ENCODE measurements at regions not wholly inside any gene's neighbourhood (a gene's known extent, or its start where the extent isn't known, plus 50 kb on each side); places are given as distances from the start of the nearest gene placed in this dataset.

- DNase-seq, result no peak
- Histone ChIP-seq H3K36me3 (replicated peaks in 1 of 2) (no peaks in the 10 kb centered on the region), H3K4me3 (no peak overlapping the region), H3K27ac (no peak overlapping the region), H3K4me1 (replicated peaks in 1 of 2) (no peaks in the 10 kb centered on the region), H3K27me3 (no peaks in the 10 kb centered on the region), H3K9me3 (replicated peaks in 1 of 3) (no peaks in the 10 kb centered on the region)
- intact Hi-C loops (cut with DNase I), result no loop called here
- TF ChIP-seq POLR2A (IDR thresholded peaks at IDR 0.05) (no peak), CTCF (IDR thresholded peaks at IDR 0.05) (no peak)
- WGBS, 4 donors, result 63 to 71% (median 67%) methylated on average over 3 of the region's 3 CpGs
These were observed 1135.0 kb downstream of the GALC start for GRCh38 chr14:86858031-86858430.

- H3K4me3 ChIP-seq, result no peak overlapping the region
- H3K27ac ChIP-seq, result no peak overlapping the region
- TF ChIP-seq CTCF (IDR thresholded peaks at IDR 0.05), result no peak
- TF ChIP-seq POLR2A (IDR thresholded peaks at IDR 0.05), result no peak
- H3K27me3 ChIP-seq, result no peaks in the 10 kb centered on the region
- WGBS, 4 donors, result 55 to 60% (median 57%) methylated on average over 5 of the region's 5 CpGs
- intact Hi-C loops (cut with DNase I), result no loop called here
- no peaks in the 10 kb centered on the region for H3K36me3 ChIP-seq (replicated peaks in 1 of 2)
- no peaks in the 10 kb centered on the region for H3K4me1 ChIP-seq (replicated peaks in 1 of 2)
- H3K9me3 ChIP-seq (replicated peaks in 1 of 3), result no peaks in the 10 kb centered on the region
- DNase-seq, result no peak
These were observed 1140.5 kb downstream of the GALC start for GRCh38 chr14:86852530-86852929.

- Histone ChIP-seq H3K36me3 (replicated peaks in 1 of 2) (no peaks in the 10 kb centered on the region), H3K4me3 (no peak overlapping the region), H3K4me1 (replicated peaks in 1 of 2) (no peaks in the 10 kb centered on the region), H3K27ac (no peak overlapping the region), H3K9me3 (replicated peaks in 1 of 3) (peaks cover 0 to 4% (median 0%) of the 10 kb centered on the region in 3 donors), H3K27me3 (no peaks in the 10 kb centered on the region)
- intact Hi-C loops (cut with DNase I), result no loop called here
- DNase-seq, result no peak
- 22 to 50% (median 31%) methylated on average over 3 of the region's 3 CpGs for WGBS, 4 donors
- TF ChIP-seq CTCF (IDR thresholded peaks at IDR 0.05), result no peak
- no peak for TF ChIP-seq POLR2A (IDR thresholded peaks at IDR 0.05)
These were observed 1145.8 kb downstream of the GALC start for GRCh38 chr14:86847140-86847539.

GRCh38 chr14:86838363-86838762 is 1154.6 kb downstream of the GALC start:
- Histone ChIP-seq H3K4me1 (replicated peaks in 1 of 2) (no peaks in the 10 kb centered on the region), H3K27ac (no peak overlapping the region), H3K9me3 (replicated peaks in 1 of 3) (no peaks in the 10 kb centered on the region), H3K4me3 (no peak overlapping the region), H3K36me3 (replicated peaks in 1 of 2) (no peaks in the 10 kb centered on the region), H3K27me3 (no peaks in the 10 kb centered on the region)
- intact Hi-C loops (cut with DNase I), result no loop called here
- DNase-seq, result no peak
- no peak for TF ChIP-seq POLR2A (IDR thresholded peaks at IDR 0.05)
- no peak for TF ChIP-seq CTCF (IDR thresholded peaks at IDR 0.05)
- 76 to 94% (median 90%) methylated on average over 3 of the region's 3 CpGs for WGBS, 4 donors

Data from adrenal gland (tissue), 9 donors.